Testis (tissue), 2 donors: ENCODE measurements at regions not wholly inside any gene's neighbourhood (a gene's known extent, or its start where the extent isn't known, plus 50 kb on each side); places are given as distances from the start of the nearest gene placed in this dataset.

Source experiments
- POLR2A ChIP-seq: fragments of 450-650 bp; IDR thresholded peaks from one replicate; pipeline ENCODE4 v1.6.1; 2017; ENCODE audit warnings: antibody characterized with exemption, mild to moderate bottlenecking, moderate library complexity
- TF ChIP-seq, protein P1 (sequence below), 3 experiments: fragments of 450-650 bp in 2 of 3; fragments of 200-600 bp in 1 of 3; sonication (generic) in 1 of 3; IDR thresholded peaks; one replicate each; pipeline ENCODE4 v1.5.1; 2016 to 2019; ENCODE audit warnings: antibody characterized with exemption in 3 of 3, mild to moderate bottlenecking in 2 of 3, moderate library complexity in 1 of 3

GRCh38 chr9:88191456-88191855, 53.2 kb upstream of the SPATA31C2 start:
- TF ChIP-seq, protein P1, sequence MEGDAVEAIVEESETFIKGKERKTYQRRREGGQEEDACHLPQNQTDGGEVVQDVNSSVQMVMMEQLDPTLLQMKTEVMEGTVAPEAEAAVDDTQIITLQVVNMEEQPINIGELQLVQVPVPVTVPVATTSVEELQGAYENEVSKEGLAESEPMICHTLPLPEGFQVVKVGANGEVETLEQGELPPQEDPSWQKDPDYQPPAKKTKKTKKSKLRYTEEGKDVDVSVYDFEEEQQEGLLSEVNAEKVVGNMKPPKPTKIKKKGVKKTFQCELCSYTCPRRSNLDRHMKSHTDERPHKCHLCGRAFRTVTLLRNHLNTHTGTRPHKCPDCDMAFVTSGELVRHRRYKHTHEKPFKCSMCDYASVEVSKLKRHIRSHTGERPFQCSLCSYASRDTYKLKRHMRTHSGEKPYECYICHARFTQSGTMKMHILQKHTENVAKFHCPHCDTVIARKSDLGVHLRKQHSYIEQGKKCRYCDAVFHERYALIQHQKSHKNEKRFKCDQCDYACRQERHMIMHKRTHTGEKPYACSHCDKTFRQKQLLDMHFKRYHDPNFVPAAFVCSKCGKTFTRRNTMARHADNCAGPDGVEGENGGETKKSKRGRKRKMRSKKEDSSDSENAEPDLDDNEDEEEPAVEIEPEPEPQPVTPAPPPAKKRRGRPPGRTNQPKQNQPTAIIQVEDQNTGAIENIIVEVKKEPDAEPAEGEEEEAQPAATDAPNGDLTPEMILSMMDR (IDR thresholded peaks at IDR 0.05): no peak
- no peak for TF ChIP-seq POLR2A
